DND-41 (cell line): ENCODE measurements at regions not wholly inside any gene's neighbourhood (a gene's known extent, or its start where the extent isn't known, plus 50 kb on each side); places are given as distances from the start of the nearest gene placed in this dataset.

Experiments
- ATAC-seq: fragments of 200-7000 bp; cut with Tn5 transposase; 3 replicates; pipeline ENCODE4 v1.9.1; 2021; ENCODE audit warnings: low read depth; ENCODE audit not compliant: insufficient read depth
- DNase-seq: peaks from one replicate; pipeline ENCODE4 v3.0.0-alpha.2; 2020
- H2AFZ ChIP-seq: 2 replicates; pipeline ENCODE4 v1.6.0; 2012; ENCODE audit warnings: low read depth, low read length
- H3K27ac ChIP-seq: 2 replicates; pipeline ENCODE4 v1.5.1; 2012; ENCODE audit warnings: low read length, inconsistent platforms
- H3K27me3 ChIP-seq: fragments of 200-600 bp; sonication (generic); 2 replicates; pipeline ENCODE4 v1.6.0; 2012; ENCODE audit warnings: low read length, mild to moderate bottlenecking, inconsistent platforms; ENCODE audit not compliant: insufficient read depth, poor library complexity
- H3K36me3 ChIP-seq: 2 replicates; pipeline ENCODE4 v1.5.1; 2012; ENCODE audit warnings: low read length, inconsistent platforms; ENCODE audit not compliant: insufficient read depth
- H3K4me1 ChIP-seq: 2 replicates; pipeline ENCODE4 v1.5.1; 2012; ENCODE audit warnings: mild to moderate bottlenecking, low read length; ENCODE audit not compliant: insufficient read depth
- H3K4me2 ChIP-seq: 2 replicates; pipeline ENCODE4 v1.6.0; 2012; ENCODE audit warnings: mild to moderate bottlenecking, moderate library complexity, low read length, inconsistent platforms; ENCODE audit not compliant: insufficient read depth
- H3K4me3 ChIP-seq, 2 experiments: fragments of 200-600 bp in 1 of 2; shearing (Covaris generic) in 1 of 2; 2 replicates each; pipeline ENCODE4 v1.5.1; 2012 to 2016; ENCODE audit warnings: inconsistent platforms in 2 of 2, low read length in 2 of 2, mild to moderate bottlenecking in 2 of 2, low read depth in 1 of 2, moderate library complexity in 1 of 2
- H3K79me2 ChIP-seq: 2 replicates; pipeline ENCODE4 v1.6.0; 2012; ENCODE audit warnings: low read length, inconsistent platforms; ENCODE audit not compliant: insufficient read depth
- H3K9ac ChIP-seq: 2 replicates; pipeline ENCODE4 v1.6.0; 2012; ENCODE audit warnings: low read depth, mild to moderate bottlenecking, inconsistent platforms, low read length, moderate library complexity
- H3K9me3 ChIP-seq: 2 replicates; pipeline ENCODE4 v1.5.1; 2012; ENCODE audit warnings: low read length, moderate library complexity, mild to moderate bottlenecking, inconsistent platforms; ENCODE audit not compliant: insufficient read depth, severe bottlenecking
- H4K20me1 ChIP-seq: 2 replicates; pipeline ENCODE4 v1.6.0; 2012; ENCODE audit warnings: low read length; ENCODE audit not compliant: insufficient read depth
- EZH2 ChIP-seq: IDR thresholded peaks from 3 replicates; pipeline ENCODE4 v1.6.1; 2012; ENCODE audit warnings: borderline replicate concordance, low read depth, mild to moderate bottlenecking, moderate library complexity, low read length, inconsistent platforms; ENCODE audit not compliant: severe bottlenecking
- TF ChIP-seq, protein P1 (sequence below): IDR thresholded peaks from 2 replicates; pipeline ENCODE4 v1.5.1; 2012; ENCODE audit warnings: borderline replicate concordance, low read length, moderate library complexity, mild to moderate bottlenecking; ENCODE audit not compliant: poor library complexity, severe bottlenecking; ENCODE audit errors: extremely low read depth

GRCh38 chr3:30508339-30508738, 98.1 kb upstream of the TGFBR2 start:
- H3K9ac ChIP-seq: no peak overlapping the region
- no peaks in the 10 kb centered on the region for H3K9me3 ChIP-seq
- no peak overlapping the region for H3K27ac ChIP-seq
- H3K27me3 ChIP-seq: no peaks in the 10 kb centered on the region
- H4K20me1 ChIP-seq: no peaks in the 10 kb centered on the region
- ATAC-seq: no peak
- H3K4me1 ChIP-seq: no peaks in the 10 kb centered on the region
- no peak overlapping the region for H2AFZ ChIP-seq
- H3K79me2 ChIP-seq: no peaks in the 10 kb centered on the region
- H3K4me3 ChIP-seq: no peak overlapping the region
- H3K4me2 ChIP-seq: no peak overlapping the region
- no peak for DNase-seq
- no peaks in the 10 kb centered on the region for H3K36me3 ChIP-seq
- no peak for TF ChIP-seq EZH2
- TF ChIP-seq, protein P1, sequence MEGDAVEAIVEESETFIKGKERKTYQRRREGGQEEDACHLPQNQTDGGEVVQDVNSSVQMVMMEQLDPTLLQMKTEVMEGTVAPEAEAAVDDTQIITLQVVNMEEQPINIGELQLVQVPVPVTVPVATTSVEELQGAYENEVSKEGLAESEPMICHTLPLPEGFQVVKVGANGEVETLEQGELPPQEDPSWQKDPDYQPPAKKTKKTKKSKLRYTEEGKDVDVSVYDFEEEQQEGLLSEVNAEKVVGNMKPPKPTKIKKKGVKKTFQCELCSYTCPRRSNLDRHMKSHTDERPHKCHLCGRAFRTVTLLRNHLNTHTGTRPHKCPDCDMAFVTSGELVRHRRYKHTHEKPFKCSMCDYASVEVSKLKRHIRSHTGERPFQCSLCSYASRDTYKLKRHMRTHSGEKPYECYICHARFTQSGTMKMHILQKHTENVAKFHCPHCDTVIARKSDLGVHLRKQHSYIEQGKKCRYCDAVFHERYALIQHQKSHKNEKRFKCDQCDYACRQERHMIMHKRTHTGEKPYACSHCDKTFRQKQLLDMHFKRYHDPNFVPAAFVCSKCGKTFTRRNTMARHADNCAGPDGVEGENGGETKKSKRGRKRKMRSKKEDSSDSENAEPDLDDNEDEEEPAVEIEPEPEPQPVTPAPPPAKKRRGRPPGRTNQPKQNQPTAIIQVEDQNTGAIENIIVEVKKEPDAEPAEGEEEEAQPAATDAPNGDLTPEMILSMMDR: no peak

- no peaks in the 10 kb centered on the region for H3K4me1 ChIP-seq
- H3K4me3 ChIP-seq: no peak overlapping the region
- H4K20me1 ChIP-seq: no peaks in the 10 kb centered on the region
- no peaks in the 10 kb centered on the region for H3K36me3 ChIP-seq
- no peaks in the 10 kb centered on the region for H3K79me2 ChIP-seq
- H3K27ac ChIP-seq: no peak overlapping the region
- H3K9me3 ChIP-seq: no peaks in the 10 kb centered on the region
- DNase-seq (no peak), ATAC-seq (no peak)
- no peak overlapping the region for H3K9ac ChIP-seq
- no peaks in the 10 kb centered on the region for H3K27me3 ChIP-seq
- no peak overlapping the region for H2AFZ ChIP-seq
- TF ChIP-seq, protein P1: no peak
- no peak for TF ChIP-seq EZH2
- no peak overlapping the region for H3K4me2 ChIP-seq
Observed at GRCh38 chr3:30510596-30510995, 95.8 kb upstream of the TGFBR2 start.

DNA sequence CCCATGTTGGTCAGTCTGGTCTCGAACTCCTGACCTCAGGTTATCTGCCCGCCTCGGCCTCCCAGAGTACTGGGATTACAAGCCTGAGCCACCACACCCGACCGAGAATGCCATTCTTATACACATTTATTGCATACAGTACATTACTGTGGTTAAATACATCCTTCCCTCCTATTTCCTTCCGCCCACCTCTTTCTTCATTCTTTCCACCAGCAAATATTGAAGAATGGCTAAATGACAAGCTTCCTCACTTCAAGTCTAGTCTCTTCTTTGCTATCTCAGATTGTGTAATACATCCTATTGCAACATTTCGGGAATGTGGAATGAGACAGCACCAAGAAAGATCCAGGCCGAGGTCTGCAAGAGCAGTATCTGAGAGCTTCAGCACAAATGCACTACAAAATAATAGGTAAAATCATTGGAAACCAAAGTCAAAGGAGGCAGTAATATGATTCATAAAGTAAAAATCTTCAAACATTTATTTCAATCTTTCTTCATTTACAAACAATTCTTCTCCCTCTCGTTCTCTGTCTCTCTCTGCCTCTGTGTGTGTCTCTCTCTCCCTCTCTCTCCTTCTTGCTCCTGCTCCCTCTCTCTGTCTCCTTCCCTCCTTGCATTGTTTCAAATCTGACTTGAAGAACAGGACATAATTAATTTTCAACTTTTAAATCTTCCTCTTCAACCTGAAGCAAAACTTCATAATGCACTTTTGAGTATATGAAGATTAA, 94.7 kb upstream of the TGFBR2 start:
- Histone ChIP-seq H3K27ac (no peak overlapping the region), H3K4me1 (no peaks in the 10 kb centered on the region), H3K4me2 (no peak overlapping the region), H3K79me2 (no peaks in the 10 kb centered on the region), H3K4me3 (no peak overlapping the region), H3K9ac (no peak overlapping the region), H4K20me1 (no peaks in the 10 kb centered on the region), H3K9me3 (no peaks in the 10 kb centered on the region), H3K27me3 (no peaks in the 10 kb centered on the region), H3K36me3 (no peaks in the 10 kb centered on the region), H2AFZ (no peak overlapping the region)
- ATAC-seq (no peak), DNase-seq (no peak)
- TF ChIP-seq, protein P1: no peak
- TF ChIP-seq EZH2: no peak
